ENCODE measurements at regions not wholly inside any gene's neighbourhood (a gene's known extent, or its start where the extent isn't known, plus 50 kb on each side); places are given as distances from the start of the nearest gene placed in this dataset.

DNA sequence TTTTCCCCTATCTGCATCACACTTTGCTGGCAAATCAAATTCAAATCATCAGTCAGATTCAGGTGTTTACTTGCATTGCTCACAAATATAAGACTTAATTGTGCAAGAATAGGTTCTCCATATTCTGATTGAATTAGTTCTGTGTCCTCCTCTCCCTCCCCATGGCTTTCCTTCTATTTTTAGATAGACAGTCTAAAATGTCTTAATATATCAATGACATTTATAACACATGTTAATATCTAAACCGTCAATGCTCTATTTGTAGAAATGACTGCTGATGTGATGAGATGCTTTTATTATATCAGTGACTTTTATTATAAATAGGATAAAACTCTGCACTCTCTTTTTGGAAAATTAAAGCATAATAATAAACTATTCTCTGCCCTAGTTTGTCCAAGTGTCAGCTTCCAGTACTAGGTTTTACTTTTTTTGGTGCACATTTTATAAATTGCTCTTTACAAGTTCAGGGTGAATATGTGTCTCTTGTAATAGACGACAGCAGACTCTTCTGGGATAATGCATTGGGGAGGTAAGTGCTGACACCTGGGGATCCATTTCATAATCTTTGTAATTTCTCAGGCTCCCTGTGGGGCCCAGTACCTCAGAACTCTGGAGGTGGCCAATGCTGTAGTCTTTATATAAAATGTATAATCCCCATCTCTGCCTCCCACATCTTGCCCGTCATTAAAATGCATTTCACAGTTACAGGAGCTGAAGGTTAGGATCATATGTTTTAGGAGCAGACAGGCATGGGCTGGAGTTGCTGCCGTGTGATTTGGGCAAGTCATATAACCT, 321.5 kb downstream of the BRINP1 start:
- no peak for DNase-seq

DNA sequence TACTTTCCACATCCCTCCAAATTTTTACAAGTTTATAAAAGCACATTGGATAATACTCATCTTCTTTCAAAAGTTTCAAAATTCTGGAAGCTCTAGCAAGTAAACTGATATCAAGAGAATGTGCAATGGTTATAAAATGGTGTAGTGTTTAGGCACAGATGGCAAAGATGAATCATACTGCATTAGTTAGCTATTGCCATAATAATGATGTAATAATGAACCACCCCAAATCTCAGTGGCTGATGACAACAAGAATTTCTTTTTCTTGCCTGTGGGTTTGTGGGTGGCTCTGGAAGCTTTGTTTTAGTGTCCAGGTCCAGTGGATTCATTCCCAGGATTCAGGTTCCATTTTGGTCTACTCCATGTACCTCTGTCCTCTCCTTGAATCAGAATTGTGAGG, 319.0 kb downstream of the BRINP1 start:
- no peak for DNase-seq

DNA sequence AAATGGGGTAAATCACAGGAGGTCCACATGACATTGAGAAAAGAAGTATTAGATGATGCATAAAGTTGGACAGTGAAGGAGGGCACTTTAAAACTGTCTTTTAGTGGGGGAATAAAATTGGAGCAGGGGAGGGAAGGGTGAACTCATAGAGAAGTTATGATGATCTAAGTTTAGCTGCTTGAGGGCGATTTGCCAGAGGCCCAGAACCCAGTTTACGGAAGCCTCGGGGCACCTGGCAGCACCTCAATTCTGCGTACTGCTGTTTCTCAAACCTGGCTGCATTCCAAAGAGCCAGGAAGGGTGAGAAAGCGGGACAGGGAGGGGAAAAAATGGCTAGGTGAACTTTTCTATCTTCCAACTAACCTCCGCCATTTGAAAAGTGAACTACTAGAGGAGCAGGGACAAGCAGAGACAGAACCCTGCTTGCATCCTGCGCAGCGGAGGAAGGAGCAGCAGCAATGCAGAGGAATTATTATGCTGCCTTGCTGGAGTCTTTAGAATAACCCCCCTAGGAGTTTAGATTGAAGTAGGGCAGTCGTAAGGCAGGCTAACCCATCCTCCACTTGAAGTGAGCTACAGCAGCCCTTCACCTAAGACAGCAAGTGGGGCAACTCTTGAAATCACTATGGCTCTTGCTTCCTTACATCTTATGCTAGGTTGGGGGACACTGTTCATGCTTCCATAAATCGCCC, 316.8 kb downstream of the BRINP1 start:
- no peak for DNase-seq

DNA sequence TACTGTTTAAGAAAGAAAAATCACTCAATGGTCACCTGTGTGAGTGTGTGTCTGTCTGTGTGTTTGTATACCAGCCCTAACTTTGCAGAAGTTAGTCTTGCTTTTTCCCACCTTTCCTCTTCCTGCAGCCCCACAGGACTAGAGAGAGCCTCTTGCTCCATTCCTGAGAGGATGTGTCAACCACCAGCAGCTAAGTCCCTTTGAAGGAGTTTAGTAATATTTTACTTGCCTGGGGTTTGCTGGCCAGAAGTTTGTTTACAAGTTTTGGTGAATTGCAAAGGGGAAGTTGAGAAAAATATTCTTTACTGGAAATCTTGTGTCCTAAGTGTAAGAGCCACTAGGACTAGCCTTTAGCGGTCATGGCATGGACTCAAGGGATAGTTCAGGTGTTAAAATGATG, 316.2 kb downstream of the BRINP1 start:
- no peak for DNase-seq

DNA sequence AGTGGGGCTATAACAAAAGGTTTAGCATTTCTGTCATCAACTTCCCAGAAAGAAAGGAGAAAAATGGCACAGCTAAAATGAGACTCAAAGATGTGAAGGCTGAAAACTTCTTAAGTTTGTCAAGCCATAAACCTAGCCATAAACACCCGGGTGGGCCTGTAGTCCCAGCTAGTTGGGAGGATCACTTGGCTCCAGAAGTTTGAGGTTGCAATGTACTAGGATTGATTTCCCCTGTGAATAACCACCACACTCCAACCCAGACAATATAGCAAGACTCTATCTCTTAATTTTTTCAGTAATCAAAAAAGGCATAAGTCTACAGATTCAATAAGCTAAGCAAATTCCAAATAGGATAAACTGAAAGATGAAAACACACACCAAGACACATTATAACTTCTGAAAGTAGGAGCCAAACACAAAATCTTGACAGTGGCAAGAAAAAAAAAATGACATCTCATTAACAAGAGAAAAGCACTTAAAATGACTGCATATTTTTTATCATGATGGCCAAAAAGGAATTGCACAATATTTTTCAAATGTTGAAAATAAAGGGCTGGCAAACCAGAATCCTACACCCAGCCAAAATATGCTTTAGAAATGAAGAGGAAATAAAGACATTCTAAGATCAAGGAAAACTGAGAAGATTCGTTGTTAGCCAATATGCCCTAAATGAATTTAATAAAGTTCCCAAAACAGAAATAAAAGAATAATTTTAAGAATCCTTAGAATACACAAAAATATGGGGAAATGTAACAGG, 308.4 kb downstream of the BRINP1 start:
- DNase-seq = no peak

DNA sequence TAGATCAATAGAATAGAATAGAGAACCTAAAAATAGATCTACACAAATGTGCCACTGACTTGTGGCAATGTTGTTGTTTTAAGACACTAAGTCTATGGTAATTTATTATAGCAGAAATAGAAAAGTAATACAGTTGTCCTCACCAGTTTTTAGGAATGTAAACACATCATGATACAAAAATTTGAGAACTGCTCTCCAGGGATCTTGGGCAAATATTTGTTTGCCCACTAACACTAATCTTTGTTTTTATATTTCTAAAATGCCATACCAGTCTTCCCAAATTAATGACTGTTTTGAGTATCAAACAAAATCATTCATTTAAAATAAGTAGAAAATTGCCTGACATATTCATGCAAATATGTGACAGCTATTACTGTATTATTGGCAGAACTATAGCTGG, 297.6 kb downstream of the BRINP1 start:
- DNase-seq = no peak

DNA sequence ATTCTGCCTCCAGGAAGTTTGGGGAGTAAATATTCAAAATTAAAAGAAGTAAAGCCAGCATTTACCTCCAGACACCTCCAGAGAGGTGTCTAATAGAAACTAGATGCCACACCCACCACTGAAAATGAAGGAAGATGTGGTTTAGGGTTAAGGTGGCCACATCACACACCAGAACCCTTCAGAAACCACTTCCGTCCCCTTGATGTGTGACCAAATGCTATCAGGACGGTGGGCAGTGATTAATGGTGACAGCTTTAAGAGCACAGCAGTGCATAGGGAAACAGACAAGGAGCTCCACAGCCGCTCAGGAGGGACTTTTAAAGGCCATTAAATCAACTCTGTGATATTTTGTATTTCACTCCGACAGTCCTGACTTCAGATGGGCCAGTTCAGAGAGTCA, 295.2 kb downstream of the BRINP1 start:
- no peak for DNase-seq

DNA sequence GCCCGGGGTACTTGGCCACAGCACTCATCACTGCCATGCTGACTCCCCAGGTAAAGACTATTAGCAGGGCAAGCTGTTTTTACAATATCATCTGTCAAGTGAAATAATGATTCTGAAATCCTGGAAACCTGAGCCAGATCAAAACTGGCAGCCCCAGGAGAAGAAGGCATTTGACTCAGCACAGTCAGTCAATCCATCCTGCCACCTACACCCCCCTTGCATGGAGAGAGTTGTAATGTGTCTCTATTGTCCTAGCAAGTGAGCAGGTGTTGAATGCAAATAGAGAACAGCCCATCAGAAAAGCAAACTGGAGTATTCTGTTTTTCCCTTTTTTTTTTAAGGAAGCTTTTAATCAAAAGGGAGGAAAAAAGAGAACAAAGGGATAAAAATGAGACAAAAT, 291.2 kb downstream of the BRINP1 start:
- DNase-seq = no peak

DNA sequence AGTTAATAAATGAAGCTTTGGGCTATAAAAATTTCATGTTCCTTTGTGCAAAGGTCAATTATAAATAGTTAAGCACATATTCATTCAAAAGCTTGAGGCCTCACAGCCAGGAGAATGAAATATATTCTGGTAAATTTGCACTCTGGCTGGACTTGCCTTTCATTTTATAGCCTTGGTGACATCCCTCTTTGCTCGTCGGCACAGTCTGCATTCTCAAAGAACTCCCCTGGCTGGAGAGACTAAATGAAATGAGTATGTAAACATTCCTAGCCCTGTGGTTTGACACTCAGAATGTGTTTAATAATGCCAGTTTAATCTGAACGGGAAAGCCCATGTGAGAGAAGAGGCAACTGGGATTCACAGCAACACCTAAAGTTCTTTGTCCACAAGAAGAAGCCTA, 285.6 kb downstream of the BRINP1 start:
- no peak for DNase-seq

DNA sequence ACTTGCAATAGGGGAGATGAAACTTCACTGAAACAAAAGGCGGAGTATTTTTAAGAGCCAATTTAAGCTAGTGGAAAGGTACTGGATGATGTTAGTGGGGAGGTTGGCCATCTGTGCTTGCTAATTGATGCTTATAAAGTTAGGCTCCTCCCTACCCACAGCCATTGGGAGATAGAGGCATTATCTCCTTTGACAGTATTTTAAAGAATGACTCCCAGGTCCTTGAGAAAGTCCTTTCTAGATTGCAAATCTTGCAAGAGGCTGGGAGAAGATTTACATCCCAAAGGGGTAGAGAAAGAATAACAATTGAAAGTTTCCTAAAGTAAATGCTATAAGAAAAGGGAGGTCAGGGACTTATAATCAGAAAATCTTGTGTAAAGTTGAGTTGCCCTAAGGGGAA, 282.6 kb downstream of the BRINP1 start:
- no peak for DNase-seq

DNA sequence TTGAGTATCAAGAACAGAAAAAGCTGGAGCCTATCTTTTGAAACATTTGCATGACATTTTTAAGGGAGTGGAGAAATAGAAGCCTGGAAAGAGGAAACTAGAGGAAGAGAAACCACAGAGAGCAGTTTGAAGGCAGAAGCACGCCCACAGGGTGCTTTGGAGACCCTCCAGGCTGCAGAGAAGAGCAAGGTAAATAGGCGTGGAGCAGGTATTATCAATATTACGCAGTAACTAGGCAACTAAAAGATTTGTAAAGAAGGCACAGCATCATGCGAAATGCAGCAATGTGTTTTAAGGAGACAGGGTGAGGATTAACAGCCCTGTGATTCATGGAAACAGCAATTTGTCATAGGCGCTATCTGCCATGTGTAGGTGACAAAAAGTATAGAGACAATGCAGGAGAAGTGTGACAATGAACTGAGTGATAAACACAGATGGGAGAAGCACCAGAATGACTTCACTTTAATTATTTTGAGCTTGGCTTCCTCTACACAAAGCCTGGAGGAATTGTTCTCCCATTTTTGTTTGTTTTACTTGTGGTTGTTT, 281.2 kb downstream of the BRINP1 start:
- no peak for DNase-seq

DNA sequence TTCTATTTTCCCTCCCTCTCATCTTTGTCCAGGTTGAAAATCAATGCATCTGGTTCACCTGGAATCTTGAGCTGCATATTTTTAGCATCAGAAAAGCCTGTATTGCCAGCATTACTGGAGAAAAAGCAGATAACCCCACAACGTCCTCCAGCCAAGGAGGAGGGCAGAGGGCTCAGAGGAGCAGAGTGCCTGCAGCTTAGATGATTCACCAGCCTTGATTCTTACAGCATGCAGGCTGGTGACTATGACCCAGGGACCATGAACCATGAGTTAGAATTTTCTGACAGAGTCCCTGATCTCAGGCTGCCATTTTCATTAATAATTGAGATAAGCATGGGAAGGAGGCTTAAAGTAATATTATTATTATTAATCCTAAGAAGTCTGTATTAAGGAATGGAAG, 278.2 kb downstream of the BRINP1 start:
- no peak for DNase-seq

DNA sequence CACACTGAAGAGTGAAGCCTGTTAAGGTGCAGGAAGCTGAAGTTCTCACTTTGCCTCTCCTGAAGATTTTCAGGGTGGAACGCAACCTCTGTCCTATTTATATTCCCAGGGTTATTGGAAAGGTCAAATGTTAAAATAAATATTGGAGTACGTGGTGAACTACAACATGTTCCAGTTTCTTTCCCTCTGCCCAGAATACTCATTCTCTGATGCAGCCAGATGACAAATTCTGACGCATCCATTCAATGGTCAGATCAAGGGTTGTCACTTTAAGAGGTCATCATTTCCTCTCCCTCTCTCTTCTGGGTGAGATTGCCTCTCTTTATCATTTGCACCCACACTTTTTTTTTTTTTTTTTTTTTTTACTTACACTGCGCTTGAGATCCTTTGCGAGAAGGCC, 277.1 kb downstream of the BRINP1 start:
- no peak for DNase-seq

DNA sequence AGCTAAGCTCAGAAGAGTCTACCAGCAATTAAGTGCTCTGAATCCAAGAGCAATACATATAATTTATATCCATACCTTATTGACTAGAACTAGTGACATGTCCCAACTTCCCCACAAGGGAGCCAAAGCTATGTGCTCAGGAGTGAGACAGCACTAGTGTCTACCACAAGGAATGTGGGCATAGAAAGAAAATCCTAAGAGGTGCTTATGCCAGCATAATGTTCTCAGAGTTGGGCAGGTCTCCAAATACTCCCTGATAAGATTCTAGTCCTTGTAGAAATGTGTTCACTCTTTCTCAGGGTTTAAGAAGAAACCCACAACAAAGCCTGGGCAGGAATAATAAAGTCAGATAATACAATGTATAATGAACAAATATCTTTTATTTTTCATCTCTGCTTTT, 275.1 kb downstream of the BRINP1 start:
- no peak for DNase-seq

DNA sequence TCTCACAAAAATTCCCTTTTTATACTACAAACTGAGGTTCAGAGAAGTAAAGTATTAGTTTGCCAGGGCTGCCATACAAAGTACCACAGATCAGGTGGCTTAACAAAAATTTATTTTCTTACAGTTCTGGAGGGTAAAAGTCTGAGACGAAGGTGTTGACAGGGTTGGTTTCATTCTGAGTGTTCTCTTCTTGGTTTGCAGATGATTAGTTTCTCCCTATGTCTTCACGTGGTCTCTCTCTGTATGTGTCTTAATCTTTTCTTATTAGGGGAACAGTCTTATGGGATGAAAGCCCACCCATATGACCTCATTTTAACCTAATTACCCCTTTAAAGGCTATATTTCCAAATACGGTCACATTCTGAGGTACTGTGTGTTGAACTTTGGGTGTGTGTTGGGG, 274.2 kb downstream of the BRINP1 start:
- no peak for DNase-seq

DNA sequence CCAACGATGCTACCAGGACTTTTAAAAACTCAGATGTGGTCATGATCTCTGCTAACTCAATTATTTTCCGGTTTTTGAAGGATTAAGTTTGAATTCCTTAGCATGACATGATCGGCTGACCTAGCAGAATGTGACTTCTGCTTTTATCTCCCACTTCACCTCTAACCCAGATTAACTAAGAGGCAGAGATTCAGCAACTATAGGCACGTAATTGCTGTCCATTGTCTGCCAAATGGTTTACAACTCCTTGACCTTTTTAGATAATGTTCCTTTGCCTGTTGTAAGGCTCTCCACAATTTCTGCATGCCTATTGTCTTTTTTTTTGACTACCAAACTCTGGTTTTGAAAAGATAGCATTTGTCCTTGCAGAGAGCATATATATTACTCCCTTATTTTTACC, 268.2 kb downstream of the BRINP1 start:
- peak; percentile 59 for DNase-seq

DNA sequence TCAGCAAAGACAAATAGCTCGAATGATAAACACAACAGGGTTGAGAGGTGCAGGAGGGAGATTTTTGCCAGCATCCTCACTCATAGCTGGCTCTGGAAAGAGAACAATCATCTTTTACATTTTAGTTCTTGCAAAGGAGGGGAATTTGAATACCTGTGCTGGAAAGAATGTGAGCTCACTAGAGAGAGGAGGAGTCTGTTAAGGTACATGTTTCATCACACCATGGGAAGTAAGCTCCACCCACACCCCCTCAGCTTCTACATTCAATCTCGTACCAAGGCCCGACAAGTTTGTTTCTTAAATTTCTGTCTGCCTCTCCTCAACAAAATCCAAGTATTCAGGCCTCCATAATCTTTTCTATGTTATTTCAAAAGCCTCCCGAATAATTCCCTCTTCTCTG, 254.6 kb downstream of the BRINP1 start:
- DNase-seq = no peak
